ENCODE measurements at regions not wholly inside any gene's neighbourhood (a gene's known extent, or its start where the extent isn't known, plus 50 kb on each side); places are given as distances from the start of the nearest gene placed in this dataset.

- DNase-seq (ENCODE audit: low read depth, low spot score): no peak
- no peak for TF ChIP-seq CTCF (IDR thresholded peaks at IDR 0.05; ENCODE audit: low read depth, low read length)
- in situ Hi-C loops (cut with HindIII; ENCODE audit: low sequenced_read_pairs): no loop called here
- no peak overlapping the region for H3K4me3 ChIP-seq (ENCODE audit: low read depth, low read length)
Measured at GRCh38 chr13:59584761-59585670, 578.7 kb downstream of the DIAPH3 start.

DNA sequence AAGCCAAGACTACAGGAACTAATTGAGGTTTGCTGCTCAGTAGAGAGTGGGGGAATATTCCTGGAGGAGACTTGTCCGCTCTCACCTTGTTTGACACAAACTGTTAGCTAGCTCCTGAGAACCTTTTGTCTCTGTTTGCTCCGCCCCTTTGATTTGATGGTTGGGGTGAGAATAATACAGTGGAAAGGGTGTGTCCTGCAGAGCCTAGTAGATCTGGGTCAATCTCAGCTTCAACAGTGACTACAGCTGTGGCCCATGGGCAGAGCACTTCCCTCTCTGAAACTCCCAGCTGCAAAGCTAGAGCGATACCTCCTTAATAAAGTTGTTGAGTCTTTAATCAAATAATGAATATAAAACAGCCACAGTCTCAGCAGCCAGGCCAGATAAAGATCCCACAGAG is 576.7 kb downstream of the DIAPH3 start:
- no peak for TF ChIP-seq CTCF (IDR thresholded peaks at IDR 0.05; ENCODE audit: low read depth, low read length)
- no peak for DNase-seq (ENCODE audit: low read depth, low spot score)
- no peak overlapping the region for H3K4me3 ChIP-seq (ENCODE audit: low read depth, low read length)
- in situ Hi-C loops (cut with HindIII; ENCODE audit: low sequenced_read_pairs): no loop called here

DNA sequence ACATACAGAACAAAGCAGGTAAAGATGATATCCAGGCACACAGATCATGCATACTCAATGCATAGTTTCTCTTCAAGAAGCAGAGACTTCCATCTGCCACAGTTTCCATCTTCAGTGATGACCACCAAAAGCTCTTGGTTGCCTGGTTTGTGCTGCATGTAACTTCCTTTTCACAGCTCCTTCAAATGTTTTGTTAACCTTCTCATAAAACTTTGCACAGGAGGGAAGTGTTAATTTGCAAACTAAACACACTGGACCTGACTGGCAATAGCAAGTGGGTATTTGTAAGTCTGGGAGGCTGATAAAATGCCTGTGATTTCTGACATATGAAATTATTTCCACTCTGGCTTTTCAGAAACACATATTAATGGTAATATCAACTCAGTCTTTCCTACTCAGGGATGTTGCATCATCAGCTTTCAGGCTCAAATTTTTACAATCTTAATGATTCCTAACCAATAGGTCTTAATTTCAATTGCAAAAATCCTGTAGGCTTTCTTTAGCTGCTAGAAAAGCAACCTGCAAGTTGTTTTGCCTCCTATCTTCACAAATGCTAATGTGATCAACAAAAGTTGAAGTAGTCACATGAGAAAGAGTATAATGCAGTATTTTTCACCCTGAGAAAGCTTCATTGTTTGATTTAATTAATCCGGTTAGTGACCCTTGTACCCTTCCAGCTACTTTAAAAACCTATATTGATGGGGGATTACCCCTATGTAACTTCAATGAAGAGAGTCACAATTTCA is 575.6 kb downstream of the DIAPH3 start:
- H3K4me3 ChIP-seq (ENCODE audit: low read depth, low read length): no peak overlapping the region
- DNase-seq (ENCODE audit: low read depth, low spot score): no peak
- in situ Hi-C loops (cut with HindIII; ENCODE audit: low sequenced_read_pairs): no loop called here
- no peak for TF ChIP-seq CTCF (IDR thresholded peaks at IDR 0.05; ENCODE audit: low read depth, low read length)

DNA sequence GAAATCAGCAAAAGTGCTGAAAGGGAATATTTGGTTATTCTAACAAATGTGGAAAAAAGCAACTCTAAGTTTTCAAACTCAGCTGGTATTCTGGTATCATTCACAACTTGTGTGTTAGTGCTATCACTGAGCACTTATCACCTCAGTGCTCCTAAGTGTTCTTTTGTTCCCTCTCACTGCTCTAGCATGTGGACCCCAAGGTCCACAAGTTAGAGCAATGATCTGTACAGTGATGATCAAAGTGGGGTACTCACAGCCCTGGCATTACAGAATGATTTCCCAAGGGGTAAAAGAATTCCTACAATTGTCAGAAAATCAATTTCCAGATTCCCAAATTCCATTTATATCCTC is 575.0 kb downstream of the DIAPH3 start:
- no peak overlapping the region for H3K4me3 ChIP-seq (ENCODE audit: low read depth, low read length)
- TF ChIP-seq CTCF (IDR thresholded peaks at IDR 0.05; ENCODE audit: low read depth, low read length): no peak
- DNase-seq (ENCODE audit: low read depth, low spot score): no peak
- in situ Hi-C loops (cut with HindIII; ENCODE audit: low sequenced_read_pairs): no loop called here

- no peak overlapping the region for H3K4me3 ChIP-seq (ENCODE audit: low read depth, low read length)
- in situ Hi-C loops (cut with HindIII; ENCODE audit: low sequenced_read_pairs): no loop called here
- TF ChIP-seq CTCF (IDR thresholded peaks at IDR 0.05; ENCODE audit: low read depth, low read length): no peak
- no peak for DNase-seq (ENCODE audit: low read depth, low spot score)
Measured at GRCh38 chr13:59601993-59602392, 561.7 kb downstream of the DIAPH3 start.

DNA sequence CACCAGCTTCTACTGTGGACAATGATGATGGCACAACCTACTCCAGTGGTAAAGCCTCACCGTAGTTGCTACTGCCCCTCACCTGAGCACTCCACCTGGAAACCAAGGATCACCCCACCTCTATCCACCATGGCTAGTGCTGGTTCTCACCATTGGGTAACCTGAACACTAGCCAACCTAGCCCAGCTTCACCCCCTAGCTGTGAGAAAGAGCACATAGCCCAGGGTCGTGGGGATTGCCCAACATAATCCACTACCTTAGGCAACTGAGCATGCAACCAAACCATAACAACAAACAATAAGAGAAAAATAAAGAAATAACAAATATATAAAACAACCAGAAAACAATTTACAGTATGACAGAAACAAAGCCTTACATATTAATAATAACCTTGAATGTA is 560.1 kb downstream of the DIAPH3 start:
- no peak for DNase-seq (ENCODE audit: low read depth, low spot score)
- no peak for TF ChIP-seq CTCF (IDR thresholded peaks at IDR 0.05; ENCODE audit: low read depth, low read length)
- in situ Hi-C loops (cut with HindIII; ENCODE audit: low sequenced_read_pairs): no loop called here
- no peak overlapping the region for H3K4me3 ChIP-seq (ENCODE audit: low read depth, low read length)
